ENCODE measurements at regions not wholly inside any gene's neighbourhood (a gene's known extent, or its start where the extent isn't known, plus 50 kb on each side); places are given as distances from the start of the nearest gene placed in this dataset.

DNA sequence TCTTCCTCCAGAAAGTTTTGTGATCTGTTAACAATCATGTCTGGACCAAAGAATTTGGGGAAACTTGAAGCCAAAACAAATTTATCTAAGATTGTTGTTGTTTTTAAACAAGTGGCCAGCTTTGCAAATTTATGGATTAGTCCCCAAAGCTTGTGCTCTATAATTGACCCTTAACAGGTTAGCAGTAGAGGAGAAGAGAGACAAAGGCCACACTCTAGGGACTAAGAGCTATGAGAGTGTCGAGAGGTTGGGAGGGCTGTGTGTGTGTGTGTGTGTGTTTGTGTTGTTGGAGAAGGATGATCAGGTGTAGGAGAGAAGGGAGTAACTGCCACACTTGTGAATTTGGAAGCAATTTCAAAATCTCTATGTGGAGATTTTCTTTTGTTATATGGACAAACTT, 367.3 kb downstream of the KCNRG start:
- TF ChIP-seq, protein P1, sequence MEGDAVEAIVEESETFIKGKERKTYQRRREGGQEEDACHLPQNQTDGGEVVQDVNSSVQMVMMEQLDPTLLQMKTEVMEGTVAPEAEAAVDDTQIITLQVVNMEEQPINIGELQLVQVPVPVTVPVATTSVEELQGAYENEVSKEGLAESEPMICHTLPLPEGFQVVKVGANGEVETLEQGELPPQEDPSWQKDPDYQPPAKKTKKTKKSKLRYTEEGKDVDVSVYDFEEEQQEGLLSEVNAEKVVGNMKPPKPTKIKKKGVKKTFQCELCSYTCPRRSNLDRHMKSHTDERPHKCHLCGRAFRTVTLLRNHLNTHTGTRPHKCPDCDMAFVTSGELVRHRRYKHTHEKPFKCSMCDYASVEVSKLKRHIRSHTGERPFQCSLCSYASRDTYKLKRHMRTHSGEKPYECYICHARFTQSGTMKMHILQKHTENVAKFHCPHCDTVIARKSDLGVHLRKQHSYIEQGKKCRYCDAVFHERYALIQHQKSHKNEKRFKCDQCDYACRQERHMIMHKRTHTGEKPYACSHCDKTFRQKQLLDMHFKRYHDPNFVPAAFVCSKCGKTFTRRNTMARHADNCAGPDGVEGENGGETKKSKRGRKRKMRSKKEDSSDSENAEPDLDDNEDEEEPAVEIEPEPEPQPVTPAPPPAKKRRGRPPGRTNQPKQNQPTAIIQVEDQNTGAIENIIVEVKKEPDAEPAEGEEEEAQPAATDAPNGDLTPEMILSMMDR (IDR thresholded peaks at IDR 0.05) = no peak
- TF ChIP-seq POLR2AphosphoS5 (IDR thresholded peaks at IDR 0.05) = no peak
- TF ChIP-seq POLR2A (IDR thresholded peaks at IDR 0.05) = no peak
- no peak for TF ChIP-seq EP300 (IDR thresholded peaks at IDR 0.05)
